Osteocyte (in vitro differentiated cells): ENCODE measurements at regions not wholly inside any gene's neighbourhood (a gene's known extent, or its start where the extent isn't known, plus 50 kb on each side); places are given as distances from the start of the nearest gene placed in this dataset.

Experiments
- DNase-seq: peaks from one replicate; pipeline ENCODE4 v3.0.0; 2021; ENCODE audit warnings: mixed read lengths; ENCODE audit not compliant: unreplicated experiment; ENCODE audit errors: extremely low spot score
- H3K27ac Mint-ChIP-seq: one replicate; pipeline ENCODE4 v1.8.0; 2021; ENCODE audit warnings: mild to moderate bottlenecking, mixed read lengths; ENCODE audit not compliant: unreplicated experiment
- H3K27me3 Mint-ChIP-seq: one replicate; pipeline ENCODE4 v1.8.0; 2021; ENCODE audit warnings: mixed read lengths; ENCODE audit not compliant: unreplicated experiment
- H3K36me3 Mint-ChIP-seq: one replicate; pipeline ENCODE4 v1.8.0; 2021; ENCODE audit warnings: mixed read lengths; ENCODE audit not compliant: unreplicated experiment
- H3K4me1 Mint-ChIP-seq: one replicate; pipeline ENCODE4 v1.8.0; 2021; ENCODE audit warnings: mixed read lengths; ENCODE audit not compliant: unreplicated experiment
- H3K4me3 Mint-ChIP-seq: one replicate; pipeline ENCODE4 v1.8.0; 2021; ENCODE audit warnings: mild to moderate bottlenecking, moderate library complexity, mixed read lengths; ENCODE audit not compliant: unreplicated experiment
- H3K9me3 Mint-ChIP-seq: one replicate; pipeline ENCODE4 v1.8.0; 2021; ENCODE audit warnings: mixed read lengths; ENCODE audit not compliant: unreplicated experiment
- CTCF ChIP-seq: fragments of 200-600 bp; sonication (generic); IDR thresholded peaks from 2 replicates; pipeline ENCODE4 v1.5.0; 2021; ENCODE audit warnings: antibody characterized with exemption, mild to moderate bottlenecking, moderate library complexity

DNA sequence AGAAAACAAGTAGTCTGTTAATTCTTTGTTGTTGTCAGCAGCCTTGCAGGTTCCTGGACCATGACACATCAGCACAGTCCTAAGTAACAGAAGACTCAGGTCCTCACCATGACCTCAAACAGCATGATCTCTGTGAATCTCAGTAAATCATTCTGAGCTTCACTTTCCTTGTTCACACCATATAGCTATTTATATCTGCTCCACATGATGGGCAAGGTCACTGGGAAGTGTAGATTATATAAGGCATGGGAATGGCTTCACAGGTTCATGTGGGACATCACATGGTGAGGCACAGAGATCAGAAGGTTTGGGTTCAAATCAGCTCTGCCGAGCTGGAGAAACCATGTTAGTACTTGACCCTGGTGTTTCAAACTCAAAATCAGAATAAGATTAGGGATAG, 245.4 kb upstream of the SPTLC3 start:
- Mint-ChIP-seq H3K4me1 (no peaks in the 10 kb centered on the region), H3K27ac (no peak overlapping the region), H3K9me3 (no peaks in the 10 kb centered on the region), H3K27me3 (peaks cover 3% of the 10 kb centered on the region), H3K4me3 (no peak overlapping the region), H3K36me3 (no peaks in the 10 kb centered on the region)
- DNase-seq, result no peak
- TF ChIP-seq CTCF, result no peak

GRCh38 chr20:12764053-12764452, 244.7 kb upstream of the SPTLC3 start:
- TF ChIP-seq CTCF, result no peak
- H3K36me3 Mint-ChIP-seq, result no peaks in the 10 kb centered on the region
- H3K4me3 Mint-ChIP-seq, result no peak overlapping the region
- DNase-seq, result no peak
- H3K9me3 Mint-ChIP-seq, result no peaks in the 10 kb centered on the region
- H3K4me1 Mint-ChIP-seq, result no peaks in the 10 kb centered on the region
- H3K27ac Mint-ChIP-seq, result no peak overlapping the region
- peaks cover 3% of the 10 kb centered on the region for H3K27me3 Mint-ChIP-seq

DNA sequence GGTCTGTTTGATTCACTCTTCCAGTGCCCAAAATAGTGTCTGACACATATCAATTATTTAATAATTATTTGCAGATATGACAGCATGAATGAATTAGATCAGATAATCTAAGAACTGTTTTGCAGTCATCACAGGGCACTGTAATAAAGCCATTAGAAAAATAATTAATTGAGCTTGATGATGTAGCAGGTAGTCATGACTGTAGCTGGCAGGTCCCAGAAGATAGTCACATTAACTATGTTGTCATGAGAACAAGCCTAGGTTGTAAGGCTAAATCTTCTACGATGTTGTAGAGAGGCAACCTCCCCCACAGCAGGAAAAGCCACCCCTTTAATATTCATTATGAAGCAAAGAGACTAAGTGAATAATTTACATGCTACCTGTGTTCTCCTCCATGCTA, 243.9 kb upstream of the SPTLC3 start:
- H3K36me3 Mint-ChIP-seq, result no peaks in the 10 kb centered on the region

GRCh38 chr20:12773936-12774335, 234.8 kb upstream of the SPTLC3 start:
- H3K36me3 Mint-ChIP-seq, result no peaks in the 10 kb centered on the region
- DNase-seq, result no peak
- no peaks in the 10 kb centered on the region for H3K27me3 Mint-ChIP-seq
- TF ChIP-seq CTCF, result no peak
- H3K9me3 Mint-ChIP-seq, result peaks cover 4% of the 10 kb centered on the region
- no peak overlapping the region for H3K4me3 Mint-ChIP-seq
- H3K4me1 Mint-ChIP-seq, result no peaks in the 10 kb centered on the region
- no peak overlapping the region for H3K27ac Mint-ChIP-seq

More for the DNA sequence above, 243.9 kb upstream of the SPTLC3 start:
- Mint-ChIP-seq H3K27ac (no peak overlapping the region), H3K9me3 (peaks cover 4% of the 10 kb centered on the region), H3K27me3 (peaks cover 3% of the 10 kb centered on the region), H3K4me1 (no peaks in the 10 kb centered on the region), H3K4me3 (no peak overlapping the region)
- no peak for DNase-seq
- no peak for TF ChIP-seq CTCF

DNA sequence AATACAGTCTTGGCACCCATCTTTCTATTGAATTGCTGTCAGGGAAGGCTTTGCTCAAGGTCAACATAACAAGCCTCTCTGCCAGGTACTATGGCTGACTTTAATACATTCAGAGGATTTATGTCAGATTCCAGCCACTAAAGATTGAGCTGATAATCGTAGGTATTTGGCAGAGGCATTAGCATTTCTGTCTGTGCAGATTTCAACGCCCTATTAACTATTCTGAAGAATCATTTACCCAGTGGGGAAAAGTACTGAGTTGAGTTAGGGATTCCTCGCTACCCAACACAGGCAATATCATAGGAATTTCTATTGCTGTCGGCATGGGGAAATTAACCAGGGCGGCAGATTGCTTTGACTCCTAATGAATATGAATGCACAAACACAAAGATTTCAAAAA, 233.7 kb upstream of the SPTLC3 start:
- Mint-ChIP-seq H3K36me3 (no peaks in the 10 kb centered on the region), H3K27me3 (peaks cover 3% of the 10 kb centered on the region), H3K4me1 (no peaks in the 10 kb centered on the region), H3K27ac (no peak overlapping the region), H3K9me3 (no peaks in the 10 kb centered on the region), H3K4me3 (no peak overlapping the region)
- no peak for TF ChIP-seq CTCF
- no peak for DNase-seq
